NCI-H748 (cell line): ENCODE measurements at regions not wholly inside any gene's neighbourhood (a gene's known extent, or its start where the extent isn't known, plus 50 kb on each side); places are given as distances from the start of the nearest gene placed in this dataset.

ENCODE experiments used
- DNase-seq: peaks from one replicate; lab custom pipeline; 2025; ENCODE audit not compliant: unreplicated experiment; lab: John Stamatoyannopoulos, UW

- DNase-seq = no peak
Measured at GRCh38 chr2:200171731-200172482, 134.6 kb upstream of the SPATS2L start.

GRCh38 chr2:200172521-200172920 lies 134.0 kb upstream of the SPATS2L start:
- no peak for DNase-seq

GRCh38 chr2:200172944-200173581 lies 133.4 kb upstream of the SPATS2L start:
- DNase-seq = no peak

GRCh38 chr2:200173691-200174090 lies 132.8 kb upstream of the SPATS2L start:
- no peak for DNase-seq

GRCh38 chr2:200174433-200175216 lies 131.9 kb upstream of the SPATS2L start:
- no peak for DNase-seq

- DNase-seq = peak; percentile 15
Measured at GRCh38 chr2:200177971-200178911, 128.3 kb upstream of the SPATS2L start.

GRCh38 chr2:200179151-200179550 lies 127.3 kb upstream of the SPATS2L start:
- no peak for DNase-seq

- no peak for DNase-seq
Measured at GRCh38 chr2:200180943-200181342, 125.5 kb upstream of the SPATS2L start.

- peak; percentile 13 for DNase-seq
Measured at GRCh38 chr2:200181755-200182154, 124.7 kb upstream of the SPATS2L start.

- no peak for DNase-seq
Measured at GRCh38 chr2:200184748-200185627, 121.5 kb upstream of the SPATS2L start.

GRCh38 chr2:200185628-200186000 lies 120.9 kb upstream of the SPATS2L start:
- no peak for DNase-seq

- DNase-seq = no peak
Measured at GRCh38 chr2:200186002-200186401, 120.5 kb upstream of the SPATS2L start.

GRCh38 chr2:200188876-200189275 lies 117.6 kb upstream of the SPATS2L start:
- no peak for DNase-seq

GRCh38 chr2:200189964-200190363 lies 116.5 kb upstream of the SPATS2L start:
- DNase-seq = no peak

- DNase-seq = no peak
Measured at GRCh38 chr2:200193331-200193730, 113.2 kb upstream of the SPATS2L start.

GRCh38 chr2:200193791-200194190 lies 112.7 kb upstream of the SPATS2L start:
- DNase-seq = no peak

GRCh38 chr2:200194746-200195145 lies 111.7 kb upstream of the SPATS2L start:
- DNase-seq = no peak

GRCh38 chr2:200199005-200199404 lies 107.5 kb upstream of the SPATS2L start:
- no peak for DNase-seq

- peak; percentile 60 for DNase-seq
Measured at GRCh38 chr2:200199576-200200263, 106.8 kb upstream of the SPATS2L start.
